ENCODE measurements at regions not wholly inside any gene's neighbourhood (a gene's known extent, or its start where the extent isn't known, plus 50 kb on each side); places are given as distances from the start of the nearest gene placed in this dataset.

DNA sequence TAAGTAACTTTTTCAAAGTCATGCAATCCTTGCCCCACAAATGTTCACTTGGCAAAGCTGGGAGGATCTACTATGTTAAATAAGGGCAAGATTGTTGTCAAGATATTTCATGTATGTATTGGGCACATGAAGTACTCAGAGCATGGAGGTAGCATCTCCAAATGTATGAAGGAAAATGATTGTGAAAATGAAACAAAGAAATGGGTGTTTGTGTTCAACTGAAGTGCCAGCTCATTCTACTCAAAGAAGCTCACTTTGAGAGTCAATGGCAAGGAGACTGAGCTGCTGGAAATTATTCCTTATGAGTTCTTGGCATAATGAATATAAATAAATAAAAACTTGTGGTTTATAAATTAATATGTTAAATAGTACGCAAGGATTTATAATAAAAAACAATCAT, 124.5 kb upstream of the ARSJ start:
- FAIRE-seq (no peak), DNase-seq (ENCODE audit: low read depth in 1 of 2, low spot score in 2 of 2) (no peak)
- Histone ChIP-seq H3K27me3 (replicated peaks in 1 of 4; ENCODE audit: control insufficient read depth in 3 of 4, extremely low read depth in 1 of 4, insufficient read depth in 3 of 4, low read length in 3 of 4) (peaks cover 0 to 3% (median 0%) of the 10 kb centered on the region in 4 experiments; a peak in 1 of 7 replicates), H3K23ac (ENCODE audit: insufficient read length) (no peak overlapping the region), H2BK20ac (ENCODE audit: low read length) (no peak overlapping the region), H4K20me1 (replicated peaks in 1 of 2; ENCODE audit: control insufficient read depth in 1 of 2, insufficient read depth in 2 of 2, low read length in 2 of 2) (no peaks in the 10 kb centered on the region), H2BK120ac (replicated peaks; ENCODE audit: low read depth, low read length) (no peak overlapping the region), H2AFZ (ENCODE audit: low read length) (no peak overlapping the region), H3K79me1 (ENCODE audit: low read depth, low read length) (no peaks in the 10 kb centered on the region), H2BK12ac (ENCODE audit: low read depth, low read length) (no peak overlapping the region), H3K4me1 (replicated peaks in 1 of 4; ENCODE audit: control insufficient read depth in 3 of 4, insufficient read depth in 4 of 4, low read length in 3 of 4) (no peaks in the 10 kb centered on the region), H2AK5ac (ENCODE audit: low read depth, low read length) (no peak overlapping the region), H2BK5ac (ENCODE audit: low read depth, low read length) (no peak overlapping the region), H3K23me2 (ENCODE audit: low read depth, low read length) (no peaks in the 10 kb centered on the region), H3K18ac (ENCODE audit: extremely low read depth, low read length) (no peak overlapping the region), H3K9me3 (ENCODE audit: insufficient read depth in 2 of 2, low read depth in 1 of 2, low read length in 1 of 2) (no peaks in the 10 kb centered on the region), H3K36me3 (ENCODE audit: control insufficient read depth in 2 of 4, insufficient read depth in 4 of 4, low read length in 3 of 4) (no peaks in the 10 kb centered on the region), H3K4ac (replicated peaks; ENCODE audit: insufficient read length, low read depth, low read length) (no peak overlapping the region), H4K5ac (ENCODE audit: insufficient read length, low read depth, low read length) (no peak overlapping the region), H4K8ac (ENCODE audit: extremely low read depth, insufficient read depth, low read length) (no peak overlapping the region), H3K79me2 (ENCODE audit: control insufficient read depth in 1 of 2, insufficient read depth in 2 of 2, low read length in 2 of 2) (no peaks in the 10 kb centered on the region), H4K91ac (replicated peaks; ENCODE audit: insufficient read length, low read length) (no peak overlapping the region), H3K56ac (replicated peaks; ENCODE audit: insufficient read length, low read depth, low read length) (no peak overlapping the region), H3K14ac (ENCODE audit: insufficient read length) (no peak overlapping the region), H3K4me3 (ENCODE audit: extremely low read depth in 1 of 4, insufficient read depth in 2 of 4, low read depth in 3 of 4, low read length in 4 of 4) (no peak overlapping the region), H2BK15ac (ENCODE audit: low read length) (no peak overlapping the region), H3K4me2 (ENCODE audit: insufficient read depth in 1 of 2, low read depth in 2 of 2, low read length in 2 of 2) (no peak overlapping the region), H3K27ac (ENCODE audit: low read depth, low read length) (no peak overlapping the region), H3K9ac (replicated peaks in 1 of 4; ENCODE audit: extremely low read depth in 1 of 4, low read depth in 3 of 4, low read length in 3 of 4) (no peak overlapping the region)
- POLR2A ChIA-PET (ENCODE audit: partially characterized antibody): no interaction called here
- TF ChIP-seq SAP30 (IDR thresholded peaks at IDR 0.05; ENCODE audit: insufficient read depth, insufficient replicate concordance, low read length) (no peak), RBBP5 (IDR thresholded peaks at IDR 0.05; ENCODE audit: borderline replicate concordance, low read depth, low read length) (no peak)
- WGBS, 2 experiments (ENCODE audit: extremely low coverage in 1 of 2, insufficient coverage in 1 of 2, insufficient read length in 1 of 2, insufficient replicate concordance in 2 of 2, low coverage in 1 of 2, low lambda C conversion rate in 2 of 2, missing lambda C conversion rate in 1 of 2): 100% methylated on average over 1 of the region's 1 CpG; no CpG with 5 or more reads in 1 of the 2 experiments
- CTCF ChIA-PET (ENCODE audit: partially characterized antibody): interaction anchor here (0.8 kb wide), 1 partner anchor 44 kb away, joined by 3 read pairs; no protein-coding TSS in a partner anchor

All from H1 (cell line).